OCI-LY3 (cell line): ENCODE measurements at regions not wholly inside any gene's neighbourhood (a gene's known extent, or its start where the extent isn't known, plus 50 kb on each side); places are given as distances from the start of the nearest gene placed in this dataset.
"Not testable (repeated sequence)": the region's sequence is repeated elsewhere in the genome, so short reads cannot be mapped to it uniquely, and the experiment has no call there.

Experiments used
- CTCF ChIP-seq: fragments of 200-600, 300-600 bp; sonication (generic); IDR thresholded peaks from 2 replicates; pipeline ENCODE4 v1.5.1; 2014; ENCODE audit warnings: antibody characterized with exemption, low read length, low read depth
- EZH2phosphoT487 ChIP-seq: fragments of 200-600 bp; shearing (Covaris generic); IDR thresholded peaks from 2 replicates; pipeline ENCODE4 v1.6.1; 2018; ENCODE audit warnings: antibody characterized with exemption, mixed run types, low read depth

DNA sequence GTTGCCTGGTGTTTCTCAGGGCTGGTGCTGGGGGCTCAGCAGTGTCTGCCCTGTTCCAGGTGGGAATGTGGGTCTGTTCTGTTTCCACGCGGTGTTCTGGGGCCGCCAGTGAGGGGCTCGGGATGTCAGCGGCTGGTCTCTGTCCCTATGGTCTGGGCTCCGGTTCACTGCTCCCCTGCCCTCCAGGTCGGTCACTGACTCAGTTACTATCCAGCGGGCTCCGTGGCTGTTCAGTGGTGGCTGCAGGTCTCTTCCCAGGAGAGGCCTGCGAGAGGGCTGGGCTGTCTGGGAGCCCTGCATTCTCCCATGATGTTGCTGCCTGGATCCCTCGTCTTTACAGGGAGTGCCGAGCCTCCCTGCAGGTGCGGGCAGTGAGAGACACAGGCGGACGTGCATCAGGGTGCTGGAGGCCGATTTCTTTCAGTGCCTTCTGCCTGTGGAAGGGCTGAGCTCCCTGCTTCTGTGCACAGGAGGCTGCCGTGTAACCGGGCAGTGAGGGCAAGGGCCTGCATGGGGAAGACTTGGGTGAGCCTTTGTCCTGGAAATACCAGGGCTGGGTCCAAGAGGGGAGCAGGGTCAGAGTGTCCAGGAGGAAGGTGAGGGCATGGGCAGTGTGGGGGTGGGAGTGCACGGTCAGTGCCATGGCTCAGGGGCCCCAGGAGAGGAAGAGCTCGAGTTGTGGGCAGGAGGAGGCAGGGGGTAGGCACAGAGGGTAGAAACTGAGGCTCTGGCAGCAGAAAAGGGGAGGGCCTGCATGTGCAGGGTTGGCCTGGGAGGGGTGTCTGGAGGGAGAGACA lies 391.0 kb downstream of the TMEM121 start:
- TF ChIP-seq CTCF, EZH2phosphoT487: not testable (repeated sequence)
